SK-N-SH (cell line): ENCODE measurements at regions not wholly inside any gene's neighbourhood (a gene's known extent, or its start where the extent isn't known, plus 50 kb on each side); places are given as distances from the start of the nearest gene placed in this dataset.

Experiments
- CTCF ChIA-PET: fragments of 300-600, 350-600 bp; formaldehyde crosslinking; extraction: SDS; loops from one replicate; lab custom pipeline; 2021; lab: Yijun Ruan, JAX
- POLR2A ChIA-PET: fragments of 350-600 bp; sonication (Branson Sonifier 250); formaldehyde crosslinking; extraction: SDS; loops from one replicate; lab custom pipeline; 2020; ENCODE audit warnings: antibody characterized with exemption, inconsistent platforms; lab: Yijun Ruan, JAX
- DNase-seq: peaks from one replicate; pipeline ENCODE4 v3.0.0; 2012
- H2AFZ ChIP-seq: fragments of 200-600 bp; sonication (generic); 2 replicates; pipeline ENCODE4 v1.8.1; 2016; ENCODE audit warnings: antibody characterized with exemption, mild to moderate bottlenecking, low read depth
- H3F3A ChIP-seq: fragments of 200-600 bp; sonication (generic); replicated peaks from 2 replicates; pipeline ENCODE3; 2016; ENCODE audit warnings: antibody characterized with exemption, mild to moderate bottlenecking; ENCODE audit not compliant: insufficient read depth
- H3K27ac ChIP-seq, 2 experiments: fragments of 200-500 bp in 1 of 2; fragments of 200-600 bp in 1 of 2; sonication (Bioruptor generic) in 1 of 2; sonication (generic), shearing (Covaris generic) in 1 of 2; 2 replicates each; pipeline versions ENCODE4 v1.5.1 to v1.6.1; 2014 to 2016; ENCODE audit warnings: low read depth in 2 of 2, inconsistent platforms in 1 of 2, low read length in 1 of 2, mild to moderate bottlenecking in 1 of 2, mixed read lengths in 1 of 2
- H3K27me3 ChIP-seq: fragments of 200-600 bp; sonication (generic), shearing (Covaris generic); 2 replicates; pipeline ENCODE4 v1.6.1; 2016; ENCODE audit warnings: mixed run types; ENCODE audit not compliant: insufficient read depth
- H3K36me3 ChIP-seq, 2 experiments: fragments of 200-500 bp in 1 of 2; fragments of 200-600 bp in 1 of 2; sonication (Bioruptor generic) in 1 of 2; sonication (generic) in 1 of 2; replicated peaks in 1 of 2; 2 replicates each; pipeline versions ENCODE3 to v1.5.1; 2014 to 2016; ENCODE audit warnings: low read length in 1 of 2, mild to moderate bottlenecking in 1 of 2; ENCODE audit not compliant: insufficient read depth in 2 of 2, control insufficient read depth in 1 of 2
- H3K4me1 ChIP-seq, 2 experiments: fragments of 200-500 bp in 1 of 2; fragments of 200-600 bp in 1 of 2; sonication (Bioruptor generic) in 1 of 2; sonication (generic), shearing (Covaris generic) in 1 of 2; 2 replicates each; pipeline versions ENCODE4 v1.5.1 to v1.6.1; 2014 to 2016; ENCODE audit warnings: low read depth in 1 of 2, low read length in 1 of 2, mixed run types in 1 of 2; ENCODE audit not compliant: insufficient read depth in 2 of 2, control insufficient read depth in 1 of 2
- H3K4me2 ChIP-seq: fragments of 200-600 bp; sonication (generic), shearing (Covaris generic); 2 replicates; pipeline ENCODE4 v1.6.1; 2017; ENCODE audit warnings: mixed run types
- H3K4me3 ChIP-seq, 2 experiments: fragments of 200-500 bp in 1 of 2; fragments of 200-600 bp in 1 of 2; sonication (Bioruptor generic) in 1 of 2; sonication (generic), shearing (Covaris generic) in 1 of 2; 2 replicates each; pipeline versions ENCODE4 v1.5.1 to v1.8.1; 2014 to 2016; ENCODE audit warnings: low read depth in 2 of 2, inconsistent platforms in 1 of 2, low read length in 1 of 2, mild to moderate bottlenecking in 1 of 2, mixed read lengths in 1 of 2, moderate library complexity in 1 of 2
- H3K79me2 ChIP-seq: fragments of 200-600 bp; sonication (generic); 2 replicates; pipeline ENCODE4 v1.8.1; 2017; ENCODE audit warnings: mild to moderate bottlenecking; ENCODE audit not compliant: insufficient read depth
- H3K9ac ChIP-seq: fragments of 200-600 bp; sonication (generic); 2 replicates; pipeline ENCODE4 v1.6.1; 2017; ENCODE audit warnings: mixed run types
- H3K9me2 ChIP-seq: fragments of 200-600 bp; sonication (generic); 2 replicates; pipeline ENCODE4 v1.6.1; 2017; ENCODE audit warnings: mixed run types
- H3K9me3 ChIP-seq: fragments of 200-600 bp; sonication (generic); 2 replicates; pipeline ENCODE4 v1.6.1; 2017; ENCODE audit warnings: mixed run types, mild to moderate bottlenecking, moderate library complexity
- H4K20me1 ChIP-seq: fragments of 200-600 bp; sonication (generic); 2 replicates; pipeline ENCODE4 v1.6.1; 2017; ENCODE audit warnings: mild to moderate bottlenecking, mixed run types; ENCODE audit not compliant: insufficient read depth
- CHD2 ChIP-seq: fragments of 150-350 bp; IDR thresholded peaks from 2 replicates; pipeline ENCODE4 v1.6.1; 2018; ENCODE audit warnings: low read length; ENCODE audit not compliant: partially characterized antibody
- ELF1 ChIP-seq: IDR thresholded peaks from 2 replicates; pipeline ENCODE4 v1.4.0; 2012
- EP300 ChIP-seq, 2 experiments: IDR thresholded peaks; 2 replicates each; pipeline versions ENCODE4 v1.4.0 to v1.6.1; 2012; ENCODE audit warnings: borderline replicate concordance in 1 of 2, low read depth in 1 of 2, low read length in 1 of 2
- FOSL2 ChIP-seq: IDR thresholded peaks from 2 replicates; pipeline ENCODE4 v1.4.0; 2012; ENCODE audit warnings: low read depth, mild to moderate bottlenecking, moderate library complexity, borderline replicate concordance
- FOXM1 ChIP-seq: IDR thresholded peaks from 2 replicates; pipeline ENCODE4 v1.4.0; 2012; ENCODE audit warnings: low read depth, mild to moderate bottlenecking
- JUND ChIP-seq: IDR thresholded peaks from 2 replicates; pipeline ENCODE4 v1.4.0; 2012
- MXI1 ChIP-seq: IDR thresholded peaks from 2 replicates; pipeline ENCODE4 v1.6.1; 2012; ENCODE audit warnings: mild to moderate bottlenecking, low read depth, low read length, improper control_type of control experiment
- POLR2AphosphoS5 ChIP-seq: IDR thresholded peaks from 2 replicates; pipeline ENCODE4 v1.6.1; 2012; ENCODE audit warnings: low read depth, low read length
- RCOR1 ChIP-seq: fragments of 150-350 bp; IDR thresholded peaks from 2 replicates; pipeline ENCODE4 v1.6.1; 2017; ENCODE audit warnings: antibody characterized with exemption, low read length
- REST ChIP-seq: IDR thresholded peaks from 2 replicates; pipeline ENCODE4 v1.6.1; 2012; ENCODE audit warnings: mild to moderate bottlenecking, low read depth, low read length, moderate library complexity
- RXRA ChIP-seq: IDR thresholded peaks from 2 replicates; pipeline ENCODE4 v1.4.0; 2012; ENCODE audit warnings: low read depth, mild to moderate bottlenecking, borderline replicate concordance
- SIN3A ChIP-seq: IDR thresholded peaks from 2 replicates; pipeline ENCODE4 v1.6.1; 2012; ENCODE audit warnings: low read depth, mild to moderate bottlenecking, low read length, moderate library complexity, borderline replicate concordance
- SMC3 ChIP-seq: IDR thresholded peaks from 2 replicates; pipeline ENCODE4 v1.6.1; 2012; ENCODE audit warnings: low read depth, low read length, improper control_type of control experiment
- TCF12 ChIP-seq: IDR thresholded peaks from 2 replicates; pipeline ENCODE4 v1.4.0; 2012
- TEAD4 ChIP-seq: IDR thresholded peaks from 2 replicates; pipeline ENCODE4 v1.4.0; 2012; ENCODE audit warnings: mild to moderate bottlenecking, borderline replicate concordance; ENCODE audit not compliant: insufficient read depth
- USF2 ChIP-seq: fragments of 150-350 bp; IDR thresholded peaks from 2 replicates; pipeline ENCODE4 v1.6.1; 2017; ENCODE audit warnings: antibody characterized with exemption, low read length, low read depth, borderline replicate concordance
- YY1 ChIP-seq: IDR thresholded peaks from 2 replicates; pipeline ENCODE4 v1.4.0; 2012; ENCODE audit warnings: low read depth, mild to moderate bottlenecking
- WGBS: methylation state at CpG from one replicate; pipeline ENCODE4 v1.1.6; 2017; ENCODE audit warnings: low lambda C conversion rate; 5-methylcytosine and 5-hydroxymethylcytosine counted together
- TF ChIP-seq, protein P1 (sequence below): fragments of 200-600 bp; sonication (generic); IDR thresholded peaks from 2 replicates; pipeline ENCODE4 v1.6.1; 2017; ENCODE audit warnings: antibody characterized with exemption, mild to moderate bottlenecking, moderate library complexity
- TF ChIP-seq, protein P2 (sequence below): fragments of 150-350 bp; IDR thresholded peaks from 2 replicates; pipeline ENCODE4 v1.6.1; 2016; ENCODE audit warnings: mild to moderate bottlenecking, low read depth, low read length
- TF ChIP-seq, protein P3 (sequence below): IDR thresholded peaks from 2 replicates; pipeline ENCODE4 v1.4.0; 2012; ENCODE audit warnings: low read depth, borderline replicate concordance

GRCh38 chr14:27315477-27315876 lies 717.6 kb upstream of the NOVA1 start:
- no peak for DNase-seq
- H3K4me1 ChIP-seq = no peaks in the 10 kb centered on the region
- CTCF ChIA-PET = no interaction called here
- no peaks in the 10 kb centered on the region for H3F3A ChIP-seq
- no peaks in the 10 kb centered on the region for H3K9me3 ChIP-seq
- no peaks in the 10 kb centered on the region for H4K20me1 ChIP-seq
- H3K79me2 ChIP-seq = no peaks in the 10 kb centered on the region
- H3K9me2 ChIP-seq = no peaks in the 10 kb centered on the region
- 22% methylated on average over 4 of the region's 4 CpGs for WGBS
- no peaks in the 10 kb centered on the region for H3K27me3 ChIP-seq
- POLR2A ChIA-PET = no interaction called here
- H3K4me2 ChIP-seq = no peak overlapping the region
- TF ChIP-seq REST = no peak
- TF ChIP-seq, protein P1, sequence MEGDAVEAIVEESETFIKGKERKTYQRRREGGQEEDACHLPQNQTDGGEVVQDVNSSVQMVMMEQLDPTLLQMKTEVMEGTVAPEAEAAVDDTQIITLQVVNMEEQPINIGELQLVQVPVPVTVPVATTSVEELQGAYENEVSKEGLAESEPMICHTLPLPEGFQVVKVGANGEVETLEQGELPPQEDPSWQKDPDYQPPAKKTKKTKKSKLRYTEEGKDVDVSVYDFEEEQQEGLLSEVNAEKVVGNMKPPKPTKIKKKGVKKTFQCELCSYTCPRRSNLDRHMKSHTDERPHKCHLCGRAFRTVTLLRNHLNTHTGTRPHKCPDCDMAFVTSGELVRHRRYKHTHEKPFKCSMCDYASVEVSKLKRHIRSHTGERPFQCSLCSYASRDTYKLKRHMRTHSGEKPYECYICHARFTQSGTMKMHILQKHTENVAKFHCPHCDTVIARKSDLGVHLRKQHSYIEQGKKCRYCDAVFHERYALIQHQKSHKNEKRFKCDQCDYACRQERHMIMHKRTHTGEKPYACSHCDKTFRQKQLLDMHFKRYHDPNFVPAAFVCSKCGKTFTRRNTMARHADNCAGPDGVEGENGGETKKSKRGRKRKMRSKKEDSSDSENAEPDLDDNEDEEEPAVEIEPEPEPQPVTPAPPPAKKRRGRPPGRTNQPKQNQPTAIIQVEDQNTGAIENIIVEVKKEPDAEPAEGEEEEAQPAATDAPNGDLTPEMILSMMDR = no peak
- no peak for TF ChIP-seq JUND
- no peak for TF ChIP-seq ELF1
- TF ChIP-seq FOXM1 = no peak
- TF ChIP-seq, protein P2, sequence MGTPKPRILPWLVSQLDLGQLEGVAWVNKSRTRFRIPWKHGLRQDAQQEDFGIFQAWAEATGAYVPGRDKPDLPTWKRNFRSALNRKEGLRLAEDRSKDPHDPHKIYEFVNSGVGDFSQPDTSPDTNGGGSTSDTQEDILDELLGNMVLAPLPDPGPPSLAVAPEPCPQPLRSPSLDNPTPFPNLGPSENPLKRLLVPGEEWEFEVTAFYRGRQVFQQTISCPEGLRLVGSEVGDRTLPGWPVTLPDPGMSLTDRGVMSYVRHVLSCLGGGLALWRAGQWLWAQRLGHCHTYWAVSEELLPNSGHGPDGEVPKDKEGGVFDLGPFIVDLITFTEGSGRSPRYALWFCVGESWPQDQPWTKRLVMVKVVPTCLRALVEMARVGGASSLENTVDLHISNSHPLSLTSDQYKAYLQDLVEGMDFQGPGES = no peak
- no peak for TF ChIP-seq POLR2AphosphoS5
- TF ChIP-seq TEAD4 = no peak
- no peak for TF ChIP-seq RXRA
- TF ChIP-seq RCOR1 = no peak
- no peak for TF ChIP-seq YY1
- TF ChIP-seq MXI1 = no peak
- no peak for TF ChIP-seq EP300 (IDR thresholded peaks at IDR 0.05; ENCODE audit: borderline replicate concordance in 1 of 2, low read depth in 1 of 2, low read length in 1 of 2)
- TF ChIP-seq CHD2 = no peak
- no peak for TF ChIP-seq FOSL2
- no peak for TF ChIP-seq TCF12
- no peak for TF ChIP-seq SIN3A
- no peak for TF ChIP-seq SMC3
- TF ChIP-seq, protein P3, sequence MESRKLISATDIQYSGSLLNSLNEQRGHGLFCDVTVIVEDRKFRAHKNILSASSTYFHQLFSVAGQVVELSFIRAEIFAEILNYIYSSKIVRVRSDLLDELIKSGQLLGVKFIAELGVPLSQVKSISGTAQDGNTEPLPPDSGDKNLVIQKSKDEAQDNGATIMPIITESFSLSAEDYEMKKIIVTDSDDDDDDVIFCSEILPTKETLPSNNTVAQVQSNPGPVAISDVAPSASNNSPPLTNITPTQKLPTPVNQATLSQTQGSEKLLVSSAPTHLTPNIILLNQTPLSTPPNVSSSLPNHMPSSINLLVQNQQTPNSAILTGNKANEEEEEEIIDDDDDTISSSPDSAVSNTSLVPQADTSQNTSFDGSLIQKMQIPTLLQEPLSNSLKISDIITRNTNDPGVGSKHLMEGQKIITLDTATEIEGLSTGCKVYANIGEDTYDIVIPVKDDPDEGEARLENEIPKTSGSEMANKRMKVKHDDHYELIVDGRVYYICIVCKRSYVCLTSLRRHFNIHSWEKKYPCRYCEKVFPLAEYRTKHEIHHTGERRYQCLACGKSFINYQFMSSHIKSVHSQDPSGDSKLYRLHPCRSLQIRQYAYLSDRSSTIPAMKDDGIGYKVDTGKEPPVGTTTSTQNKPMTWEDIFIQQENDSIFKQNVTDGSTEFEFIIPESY = no peak
- no peak for TF ChIP-seq USF2
- no peak overlapping the region for H3K27ac ChIP-seq
- H2AFZ ChIP-seq = no peak overlapping the region
- no peak overlapping the region for H3K9ac ChIP-seq
- H3K36me3 ChIP-seq = no peaks in the 10 kb centered on the region
- H3K4me3 ChIP-seq = no peak overlapping the region
